K562 (cell line): ENCODE measurements at regions not wholly inside any gene's neighbourhood (a gene's known extent, or its start where the extent isn't known, plus 50 kb on each side); places are given as distances from the start of the nearest gene placed in this dataset.

Source experiments
- ATF6 ChIP-seq: sonication (generic); formaldehyde crosslinking; IDR thresholded peaks from 2 replicates; pipeline ENCODE4 v1.4.0; 2020; ENCODE audit warnings: mild to moderate bottlenecking, missing genetic modification reagents
- KDM4B ChIP-seq, 2 experiments: fragments of 450-650 bp in 1 of 2; sonication (generic) in 1 of 2; IDR thresholded peaks; 2 replicates each; pipeline ENCODE4 v1.6.1; 2016 to 2017; ENCODE audit warnings: borderline replicate concordance in 2 of 2, antibody characterized with exemption in 1 of 2, low read depth in 1 of 2, mild to moderate bottlenecking in 1 of 2
- PREB ChIP-seq: sonication (generic); formaldehyde crosslinking; IDR thresholded peaks from 2 replicates; pipeline ENCODE4 v1.8.1; 2023; ENCODE audit warnings: mild to moderate bottlenecking, missing genetic modification reagents
- ZBTB40 ChIP-seq, 2 experiments: fragments of 450-650 bp in 1 of 2; sonication (generic) in 1 of 2; formaldehyde crosslinking in 1 of 2; IDR thresholded peaks; 2 replicates each; pipeline versions ENCODE4 v1.7.1 to v1.9.0; 2016 to 2022; ENCODE audit warnings: inconsistent platforms in 1 of 2, mild to moderate bottlenecking in 1 of 2, missing genetic modification reagents in 1 of 2

- no peak for TF ChIP-seq ZBTB40 (IDR thresholded peaks at IDR 0.05)
- no peak for TF ChIP-seq ZBTB40 (CRISPR knock-in tag; IDR thresholded peaks at IDR 0.05)
- TF ChIP-seq PREB: no peak
- TF ChIP-seq ATF6: no peak
- no peak for TF ChIP-seq KDM4B (IDR thresholded peaks at IDR 0.05; ENCODE audit: borderline replicate concordance in 2 of 2, low read depth in 1 of 2)
Measured at GRCh38 chr2:103208916-103209315, 447.1 kb downstream of the TMEM182 start (continued).
